Mesenchymal stem cell (in vitro differentiated cells and primary cell): ENCODE measurements at regions not wholly inside any gene's neighbourhood (a gene's known extent, or its start where the extent isn't known, plus 50 kb on each side); places are given as distances from the start of the nearest gene placed in this dataset.

ENCODE experiments used
- DNase-seq: peaks from one replicate; pipeline ENCODE4 v3.0.0-alpha.2; 2013
- H2AFZ ChIP-seq: one replicate; pipeline ENCODE4 v1.6.1; 2013; ENCODE audit warnings: low read depth, mild to moderate bottlenecking, control low read depth, inconsistent platforms, low read length, moderate library complexity
- H2AK5ac ChIP-seq: 2 replicates; pipeline ENCODE4 v1.6.1; 2013; ENCODE audit warnings: low read length, moderate library complexity, mild to moderate bottlenecking, inconsistent platforms; ENCODE audit not compliant: severe bottlenecking
- H2BK120ac ChIP-seq: one replicate; pipeline ENCODE4 v1.6.1; 2013; ENCODE audit warnings: low read depth, mild to moderate bottlenecking, inconsistent platforms, low read length, moderate library complexity
- H2BK12ac ChIP-seq, 2 experiments: one replicate each; pipeline ENCODE4 v1.6.1; 2013; ENCODE audit warnings: inconsistent platforms in 2 of 2, low read length in 2 of 2, mild to moderate bottlenecking in 2 of 2, moderate library complexity in 2 of 2, control low read depth in 1 of 2
- H2BK15ac ChIP-seq: one replicate; pipeline ENCODE4 v1.6.1; 2013; ENCODE audit warnings: mild to moderate bottlenecking, low read depth, inconsistent platforms; ENCODE audit not compliant: poor library complexity, severe bottlenecking
- H2BK5ac ChIP-seq: 2 replicates; pipeline ENCODE4 v1.6.1; 2013; ENCODE audit warnings: low read depth, mild to moderate bottlenecking, low read length, control low read depth, inconsistent platforms; ENCODE audit not compliant: poor library complexity, severe bottlenecking
- H3K14ac ChIP-seq, 2 experiments: one replicate each; pipeline ENCODE4 v1.6.1; 2013; ENCODE audit warnings: inconsistent platforms in 2 of 2, low read length in 2 of 2, control low read depth in 1 of 2, mild to moderate bottlenecking in 1 of 2, moderate library complexity in 1 of 2
- H3K18ac ChIP-seq, 2 experiments: one replicate each; pipeline ENCODE4 v1.6.1; 2013; ENCODE audit warnings: inconsistent platforms in 2 of 2, low read length in 2 of 2, control low read depth in 1 of 2, low read depth in 1 of 2, mild to moderate bottlenecking in 1 of 2
- H3K23ac ChIP-seq, 2 experiments: one replicate each; pipeline ENCODE4 v1.6.1; 2013; ENCODE audit warnings: inconsistent platforms in 2 of 2, low read length in 2 of 2, mild to moderate bottlenecking in 2 of 2, moderate library complexity in 2 of 2, control low read depth in 1 of 2
- H3K27ac ChIP-seq: 2 replicates; pipeline ENCODE4 v1.5.1; 2013; ENCODE audit warnings: mild to moderate bottlenecking, moderate library complexity, low read length, control low read depth, inconsistent platforms; ENCODE audit not compliant: poor library complexity, severe bottlenecking
- H3K27me3 ChIP-seq, 2 experiments: 2 replicates each; pipeline versions ENCODE4 v1.6.1 to v1.7.0; 2013; ENCODE audit warnings: low read length in 2 of 2, mild to moderate bottlenecking in 2 of 2, moderate library complexity in 2 of 2, control low read depth in 1 of 2, inconsistent platforms in 1 of 2; ENCODE audit not compliant: control insufficient read depth in 1 of 2, insufficient read depth in 1 of 2
- H3K36me3 ChIP-seq, 2 experiments: 2 replicates each; pipeline versions ENCODE4 v1.6.1 to v1.7.0; 2013; ENCODE audit warnings: low read length in 2 of 2, control low read depth in 1 of 2, inconsistent platforms in 1 of 2, low read depth in 1 of 2, mild to moderate bottlenecking in 1 of 2; ENCODE audit not compliant: insufficient read depth in 2 of 2, control insufficient read depth in 1 of 2
- H3K4ac ChIP-seq, 2 experiments: one replicate each; pipeline ENCODE4 v1.6.1; 2013; ENCODE audit warnings: inconsistent platforms in 2 of 2, low read length in 2 of 2, mild to moderate bottlenecking in 2 of 2, moderate library complexity in 2 of 2, control low read depth in 1 of 2, low read depth in 1 of 2
- H3K4me1 ChIP-seq: 2 replicates; pipeline ENCODE4 v1.6.1; 2013; ENCODE audit warnings: low read depth, low read length, control low read depth; ENCODE audit not compliant: control insufficient read depth, insufficient read depth
- H3K4me2 ChIP-seq: 2 replicates; pipeline ENCODE4 v1.6.1; 2013; ENCODE audit warnings: low read length, mild to moderate bottlenecking, inconsistent platforms; ENCODE audit not compliant: poor library complexity, severe bottlenecking
- H3K4me3 ChIP-seq, 2 experiments: 2 replicates each; pipeline versions ENCODE4 v1.5.1 to v1.7.0; 2013; ENCODE audit warnings: low read length in 2 of 2, mild to moderate bottlenecking in 2 of 2, control low read depth in 1 of 2, low read depth in 1 of 2; ENCODE audit not compliant: insufficient read depth in 1 of 2
- H3K79me1 ChIP-seq: replicated peaks from 2 replicates; pipeline ENCODE4 v1.6.1; 2013; ENCODE audit warnings: mild to moderate bottlenecking, control low read depth, low read length, inconsistent platforms; ENCODE audit not compliant: poor library complexity, severe bottlenecking
- H3K9ac ChIP-seq: 2 replicates; pipeline ENCODE4 v1.7.0; 2013; ENCODE audit warnings: mild to moderate bottlenecking, low read length, moderate library complexity
- H3K9me3 ChIP-seq: 2 replicates; pipeline ENCODE4 v1.7.0; 2013; ENCODE audit warnings: mild to moderate bottlenecking, low read length; ENCODE audit not compliant: control insufficient read depth
- H4K8ac ChIP-seq: one replicate; pipeline ENCODE4 v1.6.1; 2013; ENCODE audit warnings: inconsistent platforms, mild to moderate bottlenecking, low read length, moderate library complexity
- H4K91ac ChIP-seq: one replicate; pipeline ENCODE4 v1.6.1; 2013; ENCODE audit warnings: mild to moderate bottlenecking, low read length, inconsistent platforms
- WGBS: methylation state at CpG from one replicate; pipeline ENCODE4 v1.1.7; 2013; ENCODE audit warnings: mixed read lengths; 5-methylcytosine and 5-hydroxymethylcytosine counted together

DNA sequence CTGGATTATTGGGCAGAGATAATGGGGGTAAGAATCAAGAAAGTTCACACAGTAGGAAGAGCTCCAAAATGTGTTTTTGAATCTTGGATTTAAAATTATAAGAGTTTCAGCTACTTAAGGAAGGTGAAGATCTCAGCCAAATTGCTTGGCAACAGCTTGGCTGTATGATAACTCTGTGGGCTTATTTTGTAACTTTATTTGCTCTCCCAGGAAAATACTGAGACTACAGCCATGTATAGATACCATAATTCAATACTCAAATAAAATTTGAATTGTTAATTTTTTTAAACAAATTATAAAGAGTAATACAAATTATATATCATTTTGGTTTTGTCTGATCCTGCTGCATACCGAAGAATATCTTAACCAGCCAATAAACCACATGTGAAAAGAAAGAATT lies 129.5 kb upstream of the INPP4B start:
- Histone ChIP-seq H3K9me3 (no peaks in the 10 kb centered on the region), H3K27ac (no peak overlapping the region), H3K4ac (no peak overlapping the region), H2BK12ac (no peak overlapping the region), H3K14ac (no peak overlapping the region), H2AFZ (no peak overlapping the region), H3K9ac (no peak overlapping the region), H3K36me3 (no peaks in the 10 kb centered on the region), H4K91ac (no peak overlapping the region), H2BK15ac (no peak overlapping the region), H3K27me3 (no peaks in the 10 kb centered on the region), H3K79me1 (no peaks in the 10 kb centered on the region), H3K18ac (no peak overlapping the region), H2AK5ac (no peak overlapping the region), H4K8ac (no peak overlapping the region), H3K23ac (no peak overlapping the region), H2BK120ac (no peak overlapping the region), H2BK5ac (no peak overlapping the region), H3K4me2 (no peak overlapping the region), H3K4me1 (no peaks in the 10 kb centered on the region), H3K4me3 (no peak overlapping the region)
- no peak for DNase-seq
- no CpG with 5 or more reads among the region's 1 CpG for WGBS

DNA sequence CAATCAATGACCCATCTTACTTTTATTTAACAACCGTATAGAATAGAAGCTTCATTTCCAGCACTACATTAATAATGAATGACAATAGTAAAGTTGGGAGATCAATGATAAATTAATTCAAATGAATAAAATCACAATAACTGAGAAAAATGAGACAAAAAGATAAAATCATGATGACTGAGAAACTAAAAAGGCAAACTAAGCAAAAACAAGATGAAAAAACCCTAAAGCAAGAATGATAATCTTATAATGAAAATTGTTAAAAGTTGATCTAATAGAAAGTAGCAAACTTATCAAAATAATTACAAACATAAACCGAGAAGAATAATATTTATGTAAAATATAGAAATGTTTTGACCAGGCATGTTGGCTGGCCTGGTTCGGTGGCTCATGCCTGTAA lies 130.4 kb upstream of the INPP4B start:
- no peak overlapping the region for H3K14ac ChIP-seq
- H3K36me3 ChIP-seq = no peaks in the 10 kb centered on the region
- H3K27ac ChIP-seq = no peak overlapping the region
- 100% methylated on average over 1 of the region's 3 CpGs for WGBS
- H3K4me2 ChIP-seq = no peak overlapping the region
- H3K9ac ChIP-seq = no peak overlapping the region
- DNase-seq = no peak
- no peaks in the 10 kb centered on the region for H3K4me1 ChIP-seq
- no peak overlapping the region for H2AFZ ChIP-seq
- no peak overlapping the region for H2BK15ac ChIP-seq
- H2BK12ac ChIP-seq = no peak overlapping the region
- no peak overlapping the region for H4K91ac ChIP-seq
- no peak overlapping the region for H3K4ac ChIP-seq
- H2BK5ac ChIP-seq = no peak overlapping the region
- no peak overlapping the region for H3K18ac ChIP-seq
- H2AK5ac ChIP-seq = no peak overlapping the region
- no peaks in the 10 kb centered on the region for H3K79me1 ChIP-seq
- H4K8ac ChIP-seq = no peak overlapping the region
- H3K23ac ChIP-seq = no peak overlapping the region
- no peak overlapping the region for H2BK120ac ChIP-seq
- H3K9me3 ChIP-seq = no peaks in the 10 kb centered on the region
- no peak overlapping the region for H3K4me3 ChIP-seq
- no peaks in the 10 kb centered on the region for H3K27me3 ChIP-seq

DNA sequence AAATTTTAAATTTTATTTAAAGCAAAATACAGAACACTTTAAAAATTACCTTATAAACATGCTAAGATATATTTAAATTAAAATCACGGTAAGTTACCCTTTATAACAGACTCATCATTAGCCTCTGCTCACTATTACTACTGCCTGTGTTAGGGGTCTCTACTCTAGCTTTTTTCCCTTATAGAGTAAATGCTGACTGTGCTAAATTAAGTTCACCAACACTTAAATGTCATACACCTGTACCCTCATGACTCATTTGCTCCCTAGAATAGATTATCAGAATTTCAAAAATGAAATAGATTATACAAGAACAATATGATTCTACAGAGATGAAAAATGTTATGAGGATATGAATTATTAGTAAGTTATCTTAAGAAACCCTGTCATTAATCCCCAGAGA lies 131.1 kb upstream of the INPP4B start:
- H2BK120ac ChIP-seq = no peak overlapping the region
- no peak overlapping the region for H4K91ac ChIP-seq
- no peak overlapping the region for H2BK15ac ChIP-seq
- no peaks in the 10 kb centered on the region for H3K79me1 ChIP-seq
- H3K4me1 ChIP-seq = no peaks in the 10 kb centered on the region
- H2AK5ac ChIP-seq = no peak overlapping the region
- H3K27me3 ChIP-seq = no peaks in the 10 kb centered on the region
- no peak overlapping the region for H2BK5ac ChIP-seq
- no peaks in the 10 kb centered on the region for H3K9me3 ChIP-seq
- H3K27ac ChIP-seq = no peak overlapping the region
- H3K23ac ChIP-seq = no peak overlapping the region
- no peak overlapping the region for H4K8ac ChIP-seq
- H3K36me3 ChIP-seq = no peaks in the 10 kb centered on the region
- H3K4ac ChIP-seq = no peak overlapping the region
- DNase-seq = no peak
- H3K4me2 ChIP-seq = no peak overlapping the region
- no peak overlapping the region for H3K18ac ChIP-seq
- no peak overlapping the region for H3K14ac ChIP-seq
- no peak overlapping the region for H2AFZ ChIP-seq
- H2BK12ac ChIP-seq = no peak overlapping the region
- H3K4me3 ChIP-seq = no peak overlapping the region
- no peak overlapping the region for H3K9ac ChIP-seq
- 100% methylated on average over 1 of the region's 1 CpG for WGBS

DNA sequence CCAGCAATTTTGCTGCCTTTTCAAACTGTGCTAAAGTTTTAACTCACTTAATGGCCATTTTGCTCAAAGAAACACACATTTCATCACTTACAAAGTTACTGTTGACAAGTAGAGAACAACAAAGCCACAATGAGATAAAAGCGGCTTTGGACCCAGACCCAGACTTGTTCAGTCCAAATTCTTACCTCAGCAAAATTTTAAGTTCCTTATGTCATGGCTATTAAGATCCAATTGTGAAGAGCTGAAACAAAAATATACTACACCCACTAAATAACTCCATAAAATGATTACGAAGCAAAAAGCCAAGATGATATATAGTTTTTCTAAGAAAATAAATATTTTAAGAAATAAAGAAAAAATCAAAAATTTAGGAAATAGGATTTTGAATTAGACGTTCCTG lies 137.0 kb upstream of the INPP4B start:
- no peak overlapping the region for H2BK12ac ChIP-seq
- H4K91ac ChIP-seq = no peak overlapping the region
- no peak overlapping the region for H3K4ac ChIP-seq
- no peak overlapping the region for H3K27ac ChIP-seq
- no peak overlapping the region for H3K14ac ChIP-seq
- no peaks in the 10 kb centered on the region for H3K9me3 ChIP-seq
- peaks cover 0 to 3% of the 10 kb centered on the region in 2 experiments for H3K27me3 ChIP-seq
- no peak overlapping the region for H2BK15ac ChIP-seq
- DNase-seq = no peak
- no peak overlapping the region for H3K9ac ChIP-seq
- no peak overlapping the region for H4K8ac ChIP-seq
- H2AK5ac ChIP-seq = no peak overlapping the region
- H2AFZ ChIP-seq = no peak overlapping the region
- no peak overlapping the region for H3K4me3 ChIP-seq
- no peak overlapping the region for H2BK5ac ChIP-seq
- WGBS = 60% methylated on average over 1 of the region's 3 CpGs
- H2BK120ac ChIP-seq = no peak overlapping the region
- no peaks in the 10 kb centered on the region for H3K36me3 ChIP-seq
- no peak overlapping the region for H3K18ac ChIP-seq
- no peak overlapping the region for H3K23ac ChIP-seq
- no peaks in the 10 kb centered on the region for H3K4me1 ChIP-seq
- no peaks in the 10 kb centered on the region for H3K79me1 ChIP-seq
- H3K4me2 ChIP-seq = no peak overlapping the region
